CD1c-positive myeloid dendritic cell (primary cell): ENCODE measurements at regions not wholly inside any gene's neighbourhood (a gene's known extent, or its start where the extent isn't known, plus 50 kb on each side); places are given as distances from the start of the nearest gene placed in this dataset.

ENCODE experiments used
- DNase-seq: peaks from one replicate; pipeline ENCODE4 v3.0.0-alpha.2; 2016; ENCODE audit errors: extremely low spot score

DNA sequence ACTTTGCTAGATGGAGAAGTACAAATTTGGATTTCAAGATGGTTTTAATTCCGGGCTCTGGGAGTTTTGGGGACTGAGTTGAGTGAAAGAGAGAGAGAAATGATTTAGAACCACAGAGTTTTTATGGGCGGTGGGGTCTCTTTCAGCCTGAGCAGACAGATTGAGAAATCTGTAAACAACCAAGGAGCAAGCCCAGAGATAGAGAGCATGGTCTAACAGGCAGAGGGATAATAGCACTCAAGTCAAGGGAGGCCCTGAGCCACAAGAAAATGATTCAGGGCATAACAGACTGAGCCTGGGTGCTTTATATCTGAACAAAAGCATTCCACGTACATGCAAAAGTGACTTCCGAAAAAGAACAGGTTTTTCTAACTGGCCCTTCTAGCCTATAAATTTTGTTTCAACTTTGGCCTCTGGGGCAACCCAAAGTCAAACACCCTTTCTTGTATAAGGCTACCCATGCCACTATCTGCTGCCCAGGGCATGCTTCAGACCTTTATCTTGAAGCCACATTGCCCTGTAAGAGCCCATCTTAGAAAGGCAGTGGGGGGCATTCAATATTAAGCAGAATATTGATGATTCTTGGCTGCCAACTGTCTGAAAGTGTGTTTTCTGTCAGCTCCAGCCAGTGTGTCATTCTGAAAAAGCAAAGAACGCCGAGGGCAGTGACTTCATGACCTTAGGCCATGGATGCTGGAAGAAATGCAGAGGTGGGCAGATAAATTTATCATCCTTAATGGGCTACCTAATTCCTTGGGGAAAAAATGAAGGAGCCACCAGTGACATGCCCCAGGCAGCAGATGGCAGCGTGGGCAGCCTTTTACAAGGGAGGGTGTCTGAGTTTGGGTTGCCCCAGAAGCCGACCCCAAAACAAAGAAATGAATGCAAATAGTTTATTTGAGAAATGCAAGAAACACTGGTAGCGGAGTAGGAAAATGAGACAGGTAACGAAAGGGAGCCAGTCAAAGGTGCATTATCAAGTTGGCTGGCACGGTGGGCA lies 637.6 kb downstream of the MID1IP1 start:
- DNase-seq: no peak

DNA sequence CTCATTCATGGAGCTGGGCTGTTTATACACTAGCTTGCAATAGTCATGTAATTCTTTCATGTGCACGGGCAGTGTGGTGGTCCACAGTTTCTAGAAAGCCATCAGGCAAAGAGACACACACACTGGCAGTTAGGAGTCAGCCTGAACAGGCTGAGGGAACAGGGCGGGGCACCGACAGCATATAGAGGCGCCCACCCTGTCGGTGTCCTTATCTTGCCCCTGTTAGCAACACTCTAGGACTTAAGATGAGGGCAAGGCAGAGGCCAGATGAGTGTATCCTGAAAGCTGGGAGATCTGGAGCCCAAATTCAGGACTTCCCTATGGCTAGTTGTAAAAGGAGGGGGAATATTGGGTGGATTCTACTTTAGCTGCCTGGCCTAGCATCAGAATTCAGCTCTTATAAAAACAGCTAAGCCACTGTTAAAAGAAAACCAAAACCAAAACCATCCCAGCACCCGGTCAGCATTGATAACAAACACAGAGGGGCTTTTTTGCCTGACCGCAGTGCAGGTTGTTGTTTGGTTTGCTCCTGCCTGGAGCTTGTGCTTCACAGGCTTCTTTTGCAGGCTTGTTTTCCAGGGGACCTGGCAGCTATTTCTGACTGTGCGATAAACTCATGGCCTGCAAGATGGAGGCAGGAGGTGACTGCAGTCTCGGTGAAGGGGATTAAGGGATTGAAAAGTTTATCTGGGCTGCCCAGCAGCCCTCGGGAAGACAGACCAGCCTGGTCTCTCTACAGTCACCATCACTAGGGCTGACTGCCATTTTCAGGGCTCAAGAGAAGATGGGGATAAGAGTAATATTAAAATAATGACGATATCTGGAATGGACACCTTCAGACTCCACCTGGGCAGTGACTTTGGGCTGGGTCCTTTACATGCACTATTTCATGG lies 638.9 kb downstream of the MID1IP1 start:
- no peak for DNase-seq

DNA sequence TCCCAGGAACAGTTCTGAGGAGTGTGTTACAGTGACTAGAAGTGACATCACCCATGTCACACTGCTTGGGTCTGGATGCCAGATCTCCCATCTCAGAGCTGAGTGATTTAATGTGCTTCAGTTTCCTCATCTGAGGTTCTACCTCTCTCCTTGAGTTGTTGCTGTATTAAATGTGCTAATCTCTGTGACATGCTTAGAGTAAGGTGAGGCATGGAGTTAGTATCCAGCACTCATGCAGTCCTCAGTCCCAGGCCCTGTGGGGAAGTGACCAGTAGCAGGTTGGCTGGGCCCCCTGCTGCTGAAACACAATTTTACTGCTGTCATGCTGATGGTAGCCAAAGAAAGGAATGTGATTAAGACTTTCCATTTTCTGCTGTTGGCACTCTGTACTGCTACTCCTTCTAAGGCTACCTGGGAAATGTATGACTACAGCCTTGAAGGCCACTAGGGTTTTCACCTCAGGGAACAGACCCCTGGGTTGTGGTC lies 639.6 kb downstream of the MID1IP1 start:
- DNase-seq: no peak

DNA sequence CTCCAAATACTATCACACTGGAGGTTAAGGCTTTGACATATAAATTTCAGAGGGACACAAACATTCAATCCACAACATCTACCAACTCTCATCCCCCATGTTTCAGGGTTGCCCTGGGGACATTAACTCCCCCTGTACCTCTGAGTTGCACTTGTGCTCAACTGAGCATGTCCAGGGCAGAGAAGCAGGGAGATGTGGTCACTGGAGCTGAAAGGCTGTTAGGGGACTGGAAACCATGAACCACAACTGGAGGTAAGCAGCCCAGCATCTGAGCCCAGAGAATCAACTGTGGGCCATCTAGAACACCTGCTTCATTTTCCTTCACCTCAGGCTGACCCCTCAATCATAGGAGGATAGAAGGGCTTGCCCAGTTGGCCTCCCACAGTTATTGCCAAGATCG lies 641.1 kb downstream of the MID1IP1 start:
- no peak for DNase-seq

DNA sequence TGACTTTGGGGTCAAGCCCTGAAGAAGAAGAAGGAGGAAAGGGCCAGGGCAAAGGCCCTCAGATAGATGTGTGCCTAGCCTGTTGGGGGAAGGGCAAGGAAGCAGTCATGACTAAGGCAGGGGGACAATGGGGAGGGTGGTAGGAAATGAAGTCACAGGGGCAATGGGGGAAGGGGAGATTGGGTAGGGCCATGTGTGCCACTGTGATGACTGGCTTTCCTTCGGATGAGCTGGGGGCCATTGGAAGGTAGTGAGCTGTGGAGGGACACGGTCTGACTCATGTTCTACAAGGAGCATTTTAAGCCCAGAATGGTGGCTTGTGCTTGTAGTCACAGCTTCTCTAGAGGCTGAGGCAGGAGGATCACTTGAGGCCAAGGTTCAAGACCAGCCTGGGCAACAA lies 642.0 kb downstream of the MID1IP1 start:
- no peak for DNase-seq

GRCh38 chrX:39445336-39445735 lies 644.1 kb downstream of the MID1IP1 start:
- peak; percentile 28 for DNase-seq

GRCh38 chrX:39449352-39449751 lies 648.1 kb downstream of the MID1IP1 start:
- no peak for DNase-seq

- no peak for DNase-seq
Measured at GRCh38 chrX:39450234-39450977, 647.4 kb downstream of the BCOR start.

DNA sequence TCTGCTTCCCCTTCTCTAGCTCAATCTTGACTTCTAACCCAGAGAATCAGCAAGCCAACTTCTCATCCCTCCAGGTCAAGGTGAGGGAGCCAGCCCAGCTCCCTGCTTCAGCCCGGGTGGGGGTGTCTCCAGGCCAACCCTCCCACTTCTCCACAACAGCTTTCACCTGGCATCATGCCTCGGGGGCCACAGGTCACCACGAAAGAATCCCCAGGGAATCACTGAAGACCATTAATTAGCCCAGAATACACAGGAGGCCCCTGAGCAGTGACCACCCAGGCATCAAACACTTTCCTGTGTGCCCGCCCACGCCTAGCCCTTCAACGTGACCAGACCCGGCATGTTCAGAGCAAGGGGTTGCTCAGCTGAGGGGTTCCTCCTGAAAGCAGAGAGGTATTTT lies 646.7 kb downstream of the BCOR start:
- DNase-seq: no peak

DNA sequence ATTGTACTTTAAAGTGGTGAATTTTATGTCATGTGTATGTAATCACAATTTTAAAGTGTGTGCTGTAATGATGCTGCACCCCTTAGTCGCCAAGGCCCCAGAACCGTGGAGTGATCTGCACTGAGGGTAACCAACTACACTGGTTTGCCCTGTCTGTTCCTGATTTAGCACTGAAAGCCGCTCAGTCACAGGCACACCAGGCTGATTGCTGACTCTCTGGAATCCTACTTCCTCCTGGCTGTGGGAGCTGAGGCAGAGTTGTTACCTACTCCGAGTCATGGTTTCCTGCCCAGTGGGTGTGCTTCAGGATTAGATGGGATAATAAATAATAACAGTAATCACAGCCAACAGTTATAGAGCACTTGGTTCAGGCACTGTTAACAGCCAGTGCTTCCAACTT lies 645.4 kb downstream of the BCOR start:
- DNase-seq: peak; percentile 48

- DNase-seq: no peak
Measured at GRCh38 chrX:39453889-39454621, 643.7 kb downstream of the BCOR start.

GRCh38 chrX:39456894-39457604 lies 640.7 kb downstream of the BCOR start:
- DNase-seq: no peak

DNA sequence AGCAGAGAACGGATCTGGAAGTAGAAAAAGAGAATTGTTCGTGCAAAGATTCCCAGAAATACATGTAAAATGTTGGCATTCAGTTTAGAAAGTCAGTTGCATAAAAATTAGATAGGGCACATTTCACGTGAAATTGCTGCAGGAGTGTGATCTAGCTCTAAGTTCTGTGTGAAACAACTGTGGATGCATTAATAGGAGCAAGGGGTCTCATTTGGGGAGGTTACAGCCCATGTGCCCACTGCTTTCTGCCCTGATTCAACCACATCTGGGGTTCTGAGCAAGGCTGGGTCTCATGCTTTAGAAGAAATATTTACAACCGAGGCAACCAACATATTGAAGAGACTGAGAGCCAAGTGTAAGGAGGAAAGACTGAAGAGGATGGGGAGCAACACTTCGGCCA lies 639.0 kb downstream of the BCOR start:
- no peak for DNase-seq

DNA sequence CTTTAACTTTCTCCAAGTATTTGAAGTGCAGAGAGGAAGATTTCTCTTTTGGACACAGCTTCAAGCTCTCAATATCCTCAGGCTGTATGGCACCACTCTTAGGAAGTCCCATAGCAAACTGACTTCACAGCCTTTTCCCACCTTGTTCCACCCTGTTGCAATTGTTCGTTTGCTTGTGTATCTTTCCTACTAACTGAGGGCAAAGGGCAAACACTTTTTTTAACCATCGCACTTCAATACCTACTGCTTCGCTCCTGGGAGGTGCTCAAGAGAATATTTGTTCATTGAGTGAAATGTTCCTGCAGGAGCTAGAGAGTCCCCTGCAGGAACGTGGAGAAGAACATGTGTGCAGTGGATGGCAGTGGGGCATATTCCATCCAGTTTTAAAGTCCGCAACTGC lies 638.6 kb downstream of the BCOR start:
- DNase-seq: no peak

DNA sequence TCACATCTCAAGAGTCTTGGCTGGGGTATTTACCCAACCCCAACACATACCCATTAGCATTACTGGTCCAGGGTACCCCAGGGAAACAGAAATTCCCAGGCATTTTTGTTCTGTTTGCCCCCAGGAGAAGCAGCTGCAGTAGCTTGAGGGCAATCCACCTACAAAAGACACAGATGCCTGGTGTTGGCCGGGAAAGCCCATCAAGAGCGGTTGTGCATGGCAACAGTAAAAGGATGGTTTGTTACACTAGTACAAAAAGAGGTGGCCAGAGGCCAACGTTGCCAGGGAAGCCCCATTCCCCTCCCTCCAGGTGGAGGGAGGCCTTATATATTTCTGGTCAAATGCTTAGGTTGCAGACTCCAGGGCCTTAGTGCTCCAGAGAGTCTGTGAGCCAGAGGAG lies 637.8 kb downstream of the BCOR start:
- DNase-seq: no peak

DNA sequence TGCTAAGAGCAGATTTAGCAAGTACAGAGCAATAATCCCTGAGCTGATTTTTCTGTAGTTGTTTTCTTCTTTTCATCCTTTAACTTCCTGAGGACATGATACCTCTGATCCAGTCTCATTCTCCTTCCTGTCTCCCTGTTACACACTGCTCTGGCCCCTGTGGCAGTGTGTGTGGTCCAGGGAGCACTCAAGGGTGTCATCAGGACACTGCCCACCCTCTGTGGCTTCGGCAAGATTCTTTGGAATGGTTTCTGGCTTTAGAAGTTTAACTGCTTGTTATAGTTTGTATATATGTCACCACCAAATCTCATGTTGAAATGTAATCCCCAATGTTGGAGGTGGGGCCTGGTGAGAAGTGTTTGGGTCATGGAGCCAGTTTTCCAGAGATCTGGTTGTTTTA lies 637.3 kb downstream of the BCOR start:
- DNase-seq: no peak

GRCh38 chrX:39462835-39463234 lies 634.9 kb downstream of the BCOR start:
- DNase-seq: no peak

- no peak for DNase-seq
Measured at GRCh38 chrX:39464253-39464652, 633.5 kb downstream of the BCOR start.

GRCh38 chrX:39465467-39465866 lies 632.3 kb downstream of the BCOR start:
- no peak for DNase-seq

DNA sequence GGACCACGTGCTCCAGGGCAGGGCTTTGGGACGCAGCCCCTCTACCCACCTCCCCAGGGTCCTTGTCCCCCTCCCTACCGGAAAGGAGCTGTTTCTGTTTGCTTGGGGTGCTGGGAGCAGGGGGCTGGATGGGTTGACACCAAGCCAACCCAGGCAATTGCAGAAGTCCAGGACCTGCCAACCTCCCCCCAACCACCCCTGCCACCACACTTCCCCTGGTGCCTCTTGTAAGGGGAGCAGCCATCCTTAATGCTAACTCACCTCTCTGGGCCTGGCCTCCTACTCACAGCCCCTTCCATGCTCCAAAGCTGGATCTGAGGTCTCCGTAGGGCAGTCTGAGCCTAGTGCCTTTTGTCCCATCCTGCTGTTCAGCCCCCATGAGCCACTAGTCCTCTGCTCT lies 631.9 kb downstream of the BCOR start:
- no peak for DNase-seq
